IPS DF 6.9 (cell line): ENCODE measurements at regions not wholly inside any gene's neighbourhood (a gene's known extent, or its start where the extent isn't known, plus 50 kb on each side); places are given as distances from the start of the nearest gene placed in this dataset.
"Not testable (repeated sequence)": the region's sequence is repeated elsewhere in the genome, so short reads cannot be mapped to it uniquely, and the experiment has no call there.

Source experiments
- DNase-seq: peaks from one replicate; pipeline ENCODE4 v3.0.0-alpha.2; 2013; ENCODE audit warnings: low read depth, low spot score
- H3K27ac ChIP-seq: one replicate; pipeline ENCODE4 v1.5.1; 2013; ENCODE audit warnings: low read length, control low read depth
- H3K27me3 ChIP-seq: 2 replicates; pipeline ENCODE4 v1.6.1; 2013; ENCODE audit warnings: mild to moderate bottlenecking, low read length; ENCODE audit not compliant: control insufficient read depth, insufficient read depth
- H3K36me3 ChIP-seq: 2 replicates; pipeline ENCODE4 v1.6.1; 2013; ENCODE audit warnings: low read length; ENCODE audit not compliant: control insufficient read depth, insufficient read depth
- H3K4me1 ChIP-seq: 2 replicates; pipeline ENCODE4 v1.6.1; 2013; ENCODE audit warnings: low read length; ENCODE audit not compliant: control insufficient read depth, insufficient read depth
- H3K4me3 ChIP-seq: 2 replicates; pipeline ENCODE4 v1.5.1; 2013; ENCODE audit warnings: mild to moderate bottlenecking, low read length
- H3K9me3 ChIP-seq: 2 replicates; pipeline ENCODE4 v1.6.1; 2013; ENCODE audit warnings: low read length, inconsistent platforms; ENCODE audit not compliant: control insufficient read depth, insufficient read depth
- WGBS: extraction: QIAGEN DNeasy Blood & Tissue Kit; methylation state at CpG from one replicate; pipeline ENCODE4 v1.1.7; 2013; ENCODE audit warnings: mixed read lengths, missing lambda C conversion rate; ENCODE audit not compliant: insufficient read length, insufficient coverage; 5-methylcytosine and 5-hydroxymethylcytosine counted together

DNA sequence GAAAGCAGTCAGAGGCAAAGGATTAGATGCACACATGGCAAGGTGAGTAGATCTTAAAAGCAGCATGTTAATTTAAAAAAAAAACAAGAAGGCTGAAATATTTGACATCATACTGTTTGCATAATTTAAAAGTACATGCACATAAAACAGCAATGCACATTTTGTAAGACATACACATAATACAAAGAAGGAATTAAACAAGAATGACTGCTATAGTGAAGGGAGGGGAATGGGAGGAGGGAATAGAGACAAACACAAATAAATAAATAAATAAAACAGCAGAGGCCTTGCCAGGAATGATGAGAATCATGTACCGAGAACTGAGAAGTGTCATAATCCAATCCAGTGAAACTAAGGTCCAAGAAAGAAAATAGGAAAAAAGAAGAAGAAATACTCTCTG, 486.2 kb upstream of the API5 start:
- no CpG with 5 or more reads among the region's 1 CpG for WGBS
- Histone ChIP-seq H3K27ac (no peak overlapping the region), H3K4me1 (no peaks in the 10 kb centered on the region), H3K27me3 (no peaks in the 10 kb centered on the region), H3K36me3 (no peaks in the 10 kb centered on the region), H3K9me3 (no peaks in the 10 kb centered on the region), H3K4me3 (no peak overlapping the region)
- DNase-seq = no peak

DNA sequence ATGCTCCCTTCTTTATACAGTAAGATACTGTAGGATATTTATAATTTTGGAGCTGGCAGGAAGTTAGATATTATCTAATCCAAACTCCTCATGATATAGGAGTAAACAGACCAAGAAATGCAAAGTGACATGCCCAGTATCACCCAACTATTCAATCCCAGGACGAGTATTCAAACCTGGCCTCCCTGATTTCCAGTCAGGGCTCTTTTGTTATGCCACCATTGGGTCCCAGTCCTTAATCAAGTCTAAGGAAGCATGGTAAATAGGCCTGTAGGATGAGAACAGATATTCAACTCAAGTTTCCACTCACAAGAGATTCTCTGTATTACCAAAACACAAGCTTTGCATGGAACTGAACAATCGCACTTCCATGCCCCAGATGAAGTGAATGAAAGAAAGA, 484.0 kb upstream of the API5 start:
- DNase-seq = no peak
- Histone ChIP-seq H3K27ac (no peak overlapping the region), H3K4me3 (no peak overlapping the region), H3K36me3 (no peaks in the 10 kb centered on the region), H3K4me1 (no peaks in the 10 kb centered on the region), H3K9me3 (no peaks in the 10 kb centered on the region), H3K27me3 (no peaks in the 10 kb centered on the region)
- WGBS = no CpG with 5 or more reads among the region's 2 CpGs

DNA sequence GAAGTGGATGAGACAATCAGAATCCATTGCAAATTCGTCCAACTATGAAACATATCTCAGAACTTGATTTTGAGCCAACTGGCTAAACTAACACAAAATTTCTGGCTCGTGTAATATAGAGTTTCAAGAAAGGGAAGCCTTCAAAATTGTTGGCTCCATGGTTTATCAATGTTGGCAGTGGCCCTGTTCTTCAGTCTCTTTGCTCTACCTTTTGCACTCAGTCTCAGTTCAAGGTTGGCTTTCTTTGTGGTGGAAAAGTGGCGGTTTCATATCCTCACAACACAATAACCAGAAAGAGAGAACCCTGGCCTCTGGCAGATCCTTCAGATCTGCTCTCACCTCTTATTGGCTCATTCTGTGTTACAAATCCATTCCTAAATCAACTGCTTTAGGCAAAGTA, 473.8 kb upstream of the API5 start:
- no peaks in the 10 kb centered on the region for H3K27me3 ChIP-seq
- H3K4me3 ChIP-seq = no peak overlapping the region
- no peaks in the 10 kb centered on the region for H3K9me3 ChIP-seq
- peaks cover 2% of the 10 kb centered on the region; the same call in 1 of the 2 replicates for H3K4me1 ChIP-seq
- no peak for DNase-seq
- no CpG with 5 or more reads among the region's 3 CpGs for WGBS
- no peak overlapping the region for H3K27ac ChIP-seq
- no peaks in the 10 kb centered on the region for H3K36me3 ChIP-seq

DNA sequence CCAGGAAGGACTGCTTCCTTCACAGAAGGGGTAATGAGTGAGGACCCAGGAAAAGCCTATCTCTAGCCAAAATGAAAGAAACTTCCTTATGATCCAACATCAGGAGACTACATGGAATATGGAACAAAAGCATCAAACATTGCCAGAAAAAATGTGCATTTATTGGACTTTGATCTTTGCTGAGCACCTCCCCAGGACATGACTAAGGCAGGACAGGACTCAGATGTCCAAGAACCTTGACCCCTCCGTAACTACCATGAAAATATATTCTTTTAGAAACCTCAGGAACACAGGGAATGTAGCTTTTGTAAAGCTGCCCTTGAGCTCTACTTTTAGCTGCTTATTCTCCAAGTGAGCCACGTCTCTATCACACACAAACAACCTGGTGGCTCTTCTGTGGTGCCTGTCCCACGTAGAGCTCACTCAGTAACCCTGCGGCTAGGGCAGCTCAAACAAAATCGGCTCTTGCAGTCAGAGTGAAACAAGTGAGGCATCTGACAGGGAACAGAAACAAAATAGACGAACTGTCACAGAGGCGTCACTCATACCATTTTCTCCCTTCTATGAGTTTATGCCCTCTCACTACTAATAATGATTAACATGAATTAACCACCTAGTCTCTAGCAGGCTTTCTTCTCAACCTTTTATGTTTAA, 471.5 kb upstream of the API5 start:
- Histone ChIP-seq H3K4me3 (no peak overlapping the region), H3K9me3 (no peaks in the 10 kb centered on the region)
- no CpG with 5 or more reads among the region's 7 CpGs for WGBS

DNA sequence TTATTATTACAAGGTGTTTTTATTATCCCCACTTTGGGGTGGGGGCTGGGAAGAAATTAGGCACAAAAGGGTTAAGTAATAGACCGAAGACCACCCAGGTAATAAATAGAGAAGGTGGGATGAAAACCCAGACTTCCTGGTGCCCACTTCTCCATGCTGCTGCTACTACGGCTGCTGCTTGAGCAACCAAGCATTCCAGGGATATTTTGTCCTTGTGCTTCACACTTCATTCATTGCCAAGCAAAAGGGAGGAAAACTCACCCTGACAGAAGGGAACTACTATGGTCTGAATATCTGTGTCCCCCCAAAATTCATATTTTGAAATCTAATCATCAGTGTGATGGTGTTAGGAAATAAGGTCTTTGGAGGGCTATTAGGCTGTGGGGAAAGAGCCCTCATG, 470.9 kb upstream of the API5 start:
- no peaks in the 10 kb centered on the region for H3K36me3 ChIP-seq
- no peaks in the 10 kb centered on the region for H3K9me3 ChIP-seq
- H3K27ac ChIP-seq = no peak overlapping the region
- H3K27me3 ChIP-seq = no peaks in the 10 kb centered on the region
- no peak for DNase-seq
- no CpG with 5 or more reads among the region's 2 CpGs for WGBS
- H3K4me3 ChIP-seq = no peak overlapping the region
- peaks cover 2% of the 10 kb centered on the region; the same call in 1 of the 2 replicates for H3K4me1 ChIP-seq

More for the DNA sequence above, 471.5 kb upstream of the API5 start:
- Histone ChIP-seq H3K27ac (no peak overlapping the region), H3K27me3 (no peaks in the 10 kb centered on the region), H3K4me1 (peaks cover 2% of the 10 kb centered on the region; the same call in 1 of the 2 replicates), H3K36me3 (no peaks in the 10 kb centered on the region)
- DNase-seq = no peak

DNA sequence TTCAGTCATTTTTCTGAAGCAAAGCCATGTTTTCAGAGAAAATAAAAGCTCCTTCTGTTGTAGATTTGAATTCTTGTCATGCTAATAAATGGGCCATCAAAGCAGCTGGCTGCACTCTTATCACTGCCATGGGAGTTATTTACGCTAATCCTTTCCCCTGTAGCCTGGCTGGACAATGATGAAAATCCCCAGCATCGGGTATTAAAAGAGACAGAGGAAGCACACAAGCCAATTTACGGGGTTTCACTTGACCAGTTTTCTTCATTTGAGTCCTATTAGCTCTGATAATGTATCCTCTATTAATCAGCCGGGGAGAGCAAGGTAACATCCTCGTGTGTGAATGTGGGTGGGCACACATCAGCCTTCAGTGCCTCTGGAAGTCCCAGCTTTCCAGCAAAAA, 470.2 kb upstream of the API5 start:
- H3K4me3 ChIP-seq = no peak overlapping the region
- no peaks in the 10 kb centered on the region for H3K9me3 ChIP-seq
- no peaks in the 10 kb centered on the region for H3K27me3 ChIP-seq
- peaks cover 2% of the 10 kb centered on the region; the same call in 1 of the 2 replicates for H3K4me1 ChIP-seq
- WGBS = no CpG with 5 or more reads among the region's 5 CpGs
- no peak overlapping the region for H3K27ac ChIP-seq
- H3K36me3 ChIP-seq = no peaks in the 10 kb centered on the region
- DNase-seq = no peak

DNA sequence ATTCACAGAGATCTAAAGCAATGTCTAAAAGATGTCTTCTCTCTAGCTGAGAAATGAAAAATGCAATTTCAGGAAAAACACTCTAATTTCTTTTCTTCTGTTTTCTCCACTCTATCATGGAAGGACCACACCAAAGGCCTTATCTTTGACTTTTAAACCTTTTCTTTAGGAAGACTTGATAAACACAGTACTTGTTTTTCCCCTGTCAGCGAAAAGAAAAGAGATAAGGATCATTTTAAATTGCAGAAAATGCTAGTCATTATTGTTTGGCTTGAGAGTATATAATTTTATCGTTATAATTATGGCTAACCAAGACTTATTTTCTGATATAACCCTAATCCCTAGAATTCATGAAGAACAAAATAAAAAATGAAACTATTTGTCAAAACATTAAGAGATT, 462.4 kb upstream of the API5 start:
- WGBS = no CpG with 5 or more reads among the region's 2 CpGs
- no peak for DNase-seq

DNA sequence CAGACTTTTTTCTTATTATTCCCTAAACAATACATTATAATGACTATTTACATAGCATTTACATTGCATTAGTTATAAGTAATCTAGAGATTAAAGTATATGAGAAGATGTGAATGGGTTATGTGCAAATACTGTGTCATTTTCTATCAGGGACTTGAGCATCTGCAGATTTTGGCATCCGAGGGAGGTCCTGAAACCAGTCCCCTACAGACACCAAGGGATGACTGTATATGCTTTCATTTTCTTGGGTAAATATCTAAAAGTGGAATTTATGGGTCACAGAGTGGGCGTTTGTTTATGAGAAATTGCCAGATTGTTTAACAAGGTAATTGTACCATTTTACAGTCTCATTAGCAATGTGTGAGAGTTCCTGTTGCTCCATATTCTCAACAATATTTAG, 454.5 kb upstream of the API5 start:
- WGBS = no CpG with 5 or more reads among the region's 2 CpGs
- no peaks in the 10 kb centered on the region for H3K4me1 ChIP-seq
- no peaks in the 10 kb centered on the region for H3K27me3 ChIP-seq
- no peaks in the 10 kb centered on the region; the same call in 1 of the 2 replicates for H3K9me3 ChIP-seq
- H3K36me3 ChIP-seq = no peaks in the 10 kb centered on the region
- DNase-seq = no peak
- H3K4me3 ChIP-seq = no peak overlapping the region
- H3K27ac ChIP-seq = no peak overlapping the region

More for the DNA sequence above, 462.4 kb upstream of the API5 start:
- Histone ChIP-seq H3K4me3 (no peak overlapping the region), H3K4me1 (no peaks in the 10 kb centered on the region), H3K9me3 (no peaks in the 10 kb centered on the region), H3K27me3 (no peaks in the 10 kb centered on the region), H3K27ac (no peak overlapping the region), H3K36me3 (no peaks in the 10 kb centered on the region)

DNA sequence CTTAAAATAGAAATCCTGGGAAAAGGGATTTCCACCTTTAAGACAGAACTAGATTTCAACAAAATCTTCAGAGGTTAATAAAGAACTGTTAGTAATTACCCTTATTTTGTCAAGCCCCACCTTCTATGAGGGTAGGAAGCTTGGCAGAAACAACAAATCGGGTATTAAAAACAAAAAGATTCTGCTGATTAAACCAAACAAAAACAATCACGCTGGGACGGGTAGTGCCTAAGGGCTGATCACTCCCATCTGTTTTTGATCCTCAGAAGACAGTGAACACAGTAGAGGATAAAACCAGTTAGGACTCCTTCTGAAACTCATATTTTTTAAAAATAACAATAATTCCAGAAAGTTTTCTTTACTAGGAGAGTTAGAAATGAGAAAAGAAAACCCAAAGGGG, 441.3 kb upstream of the API5 start:
- Histone ChIP-seq H3K9me3 (no peaks in the 10 kb centered on the region), H3K4me1 (no peaks in the 10 kb centered on the region), H3K36me3 (no peaks in the 10 kb centered on the region), H3K27ac (no peak overlapping the region), H3K27me3 (no peaks in the 10 kb centered on the region), H3K4me3 (no peak overlapping the region)
- WGBS = no CpG with 5 or more reads among the region's 3 CpGs
- DNase-seq = no peak

DNA sequence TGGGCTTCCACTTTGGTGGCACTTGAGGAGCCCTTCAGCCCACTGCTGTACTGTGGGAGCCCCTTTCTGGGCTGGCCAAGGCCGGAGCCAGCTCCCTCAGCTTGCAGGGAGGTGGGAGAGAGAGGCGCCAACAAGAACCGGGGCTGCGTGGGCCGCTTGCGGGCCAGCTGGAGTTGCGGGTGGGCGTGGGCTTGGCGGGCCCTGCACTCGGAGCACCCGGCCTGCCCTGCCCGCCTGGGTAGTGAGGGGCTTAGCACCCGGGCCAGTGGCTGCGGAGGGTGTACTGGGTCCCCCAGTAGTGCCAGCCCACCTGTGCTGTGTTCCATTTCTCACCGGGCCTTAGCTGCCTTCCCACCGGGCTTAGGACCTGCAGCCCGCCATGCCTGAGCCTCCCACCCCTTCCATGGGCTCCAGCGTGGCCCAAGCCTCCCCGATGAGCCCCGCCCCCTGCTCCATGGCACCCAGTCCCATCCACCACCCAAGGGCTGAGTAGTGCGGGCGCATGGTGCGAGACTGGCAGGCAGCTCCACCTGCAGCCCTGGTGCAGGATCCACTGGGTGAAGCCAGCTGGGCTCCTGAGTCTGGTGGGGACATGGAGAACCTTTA, 437.9 kb upstream of the API5 start:
- H3K4me1 ChIP-seq, DNase-seq, H3K36me3 ChIP-seq, H3K4me3 ChIP-seq, H3K27ac ChIP-seq, H3K27me3 ChIP-seq, H3K9me3 ChIP-seq: not testable (repeated sequence)
- WGBS = no CpG with 5 or more reads among the region's 23 CpGs

DNA sequence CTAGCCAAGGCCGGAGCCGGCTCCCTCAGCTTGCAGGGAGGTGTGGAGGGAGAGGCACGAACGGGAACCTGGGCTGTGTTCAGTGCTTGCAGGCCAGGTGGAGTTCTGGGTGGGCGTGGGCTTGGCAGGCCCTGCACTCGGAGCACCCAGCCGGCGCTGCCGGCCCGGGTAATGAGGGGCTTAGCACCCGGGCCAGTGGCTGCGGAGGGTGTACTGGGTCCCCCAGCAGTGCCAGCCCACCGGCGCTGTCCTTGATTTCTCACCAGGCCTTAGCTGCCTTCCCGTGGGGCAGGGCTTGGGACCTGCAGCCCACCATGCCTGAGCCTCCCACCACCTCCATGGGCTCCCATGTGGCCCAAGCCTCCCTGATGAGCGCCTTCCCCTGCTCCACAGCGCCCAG, 430.5 kb upstream of the API5 start:
- not testable (repeated sequence) for H3K27ac ChIP-seq, H3K36me3 ChIP-seq, H3K4me3 ChIP-seq, H3K9me3 ChIP-seq, H3K4me1 ChIP-seq, H3K27me3 ChIP-seq, DNase-seq
- WGBS = no CpG with 5 or more reads among the region's 17 CpGs
